ENCODE measurements at regions not wholly inside any gene's neighbourhood (a gene's known extent, or its start where the extent isn't known, plus 50 kb on each side); places are given as distances from the start of the nearest gene placed in this dataset.

DNA sequence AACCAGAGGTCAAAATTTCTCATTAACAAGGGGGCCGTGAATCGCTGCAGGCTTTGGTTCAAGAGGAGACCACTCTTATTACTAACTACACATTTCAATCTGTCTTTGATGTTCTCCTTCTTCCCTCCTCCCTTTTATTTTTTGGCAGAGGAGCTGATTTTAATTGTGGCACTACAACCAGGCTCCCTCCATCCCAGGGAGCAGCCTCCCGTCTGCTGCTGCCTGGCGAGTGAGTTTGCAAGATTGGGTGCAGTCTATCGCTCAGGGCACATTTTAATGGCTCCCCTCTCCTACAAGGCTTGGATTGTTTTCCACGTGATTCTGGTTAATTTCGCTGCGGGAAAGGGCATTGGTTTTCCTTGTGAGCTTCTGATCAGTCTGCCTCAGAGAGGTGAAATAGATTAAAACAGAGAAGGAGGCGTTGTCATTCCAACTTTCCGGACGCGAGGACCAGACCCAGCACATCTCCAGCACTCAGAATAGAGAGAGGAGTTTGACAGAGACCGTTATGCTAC, 81.4 kb downstream of the KCTD15 start:
- peaks cover 6% of the 10 kb centered on the region for H3K4me1 ChIP-seq (ENCODE audit: control insufficient read depth, insufficient read depth, low read depth, low read length)
- H3K36me3 ChIP-seq (ENCODE audit: control insufficient read depth in 1 of 2, insufficient read depth in 2 of 2, low read depth in 1 of 2, low read length in 2 of 2), result no peaks in the 10 kb centered on the region
- H2BK5ac ChIP-seq (ENCODE audit: low read depth, low read length, poor library complexity, severe bottlenecking), result no peak overlapping the region
- H3K9me3 ChIP-seq (ENCODE audit: control insufficient read depth, low read length), result no peaks in the 10 kb centered on the region
- H3K4me3 ChIP-seq (ENCODE audit: insufficient read depth in 1 of 2, low read depth in 1 of 2, low read length in 2 of 2), result no peak overlapping the region
- H4K8ac ChIP-seq (ENCODE audit: low read length), result no peak overlapping the region
- no peak for DNase-seq
- H3K14ac ChIP-seq (ENCODE audit: low read length in 2 of 2), result no peak overlapping the region
- H3K27ac ChIP-seq (ENCODE audit: low read length, poor library complexity, severe bottlenecking), result no peak overlapping the region
- H3K27me3 ChIP-seq (ENCODE audit: control insufficient read depth in 1 of 2, insufficient read depth in 1 of 2, low read length in 2 of 2), result peaks cover 0 to 12% of the 10 kb centered on the region in 2 experiments
- no peak overlapping the region for H2BK15ac ChIP-seq (ENCODE audit: low read depth, poor library complexity, severe bottlenecking)
- H2BK120ac ChIP-seq (ENCODE audit: low read depth, low read length), result no peak overlapping the region
- H3K4me2 ChIP-seq (ENCODE audit: low read length, poor library complexity, severe bottlenecking), result no peak overlapping the region
- H2BK12ac ChIP-seq (ENCODE audit: low read length in 2 of 2), result no peak overlapping the region
- no peak overlapping the region for H3K9ac ChIP-seq (ENCODE audit: low read length)
- H3K79me1 ChIP-seq (replicated peaks; ENCODE audit: low read length, poor library complexity, severe bottlenecking), result no peaks in the 10 kb centered on the region
- no peak overlapping the region for H2AFZ ChIP-seq (ENCODE audit: low read depth, low read length)
- no peak overlapping the region for H3K18ac ChIP-seq (ENCODE audit: low read depth in 1 of 2, low read length in 2 of 2)
- H2AK5ac ChIP-seq (ENCODE audit: low read length, severe bottlenecking), result no peak overlapping the region
- no peak overlapping the region for H3K4ac ChIP-seq (ENCODE audit: low read depth in 1 of 2, low read length in 2 of 2)
- H3K23ac ChIP-seq (ENCODE audit: low read length in 2 of 2), result no peak overlapping the region
- 79% methylated on average over 13 of the region's 13 CpGs for WGBS
- H4K91ac ChIP-seq (ENCODE audit: low read length), result no peak overlapping the region

DNA sequence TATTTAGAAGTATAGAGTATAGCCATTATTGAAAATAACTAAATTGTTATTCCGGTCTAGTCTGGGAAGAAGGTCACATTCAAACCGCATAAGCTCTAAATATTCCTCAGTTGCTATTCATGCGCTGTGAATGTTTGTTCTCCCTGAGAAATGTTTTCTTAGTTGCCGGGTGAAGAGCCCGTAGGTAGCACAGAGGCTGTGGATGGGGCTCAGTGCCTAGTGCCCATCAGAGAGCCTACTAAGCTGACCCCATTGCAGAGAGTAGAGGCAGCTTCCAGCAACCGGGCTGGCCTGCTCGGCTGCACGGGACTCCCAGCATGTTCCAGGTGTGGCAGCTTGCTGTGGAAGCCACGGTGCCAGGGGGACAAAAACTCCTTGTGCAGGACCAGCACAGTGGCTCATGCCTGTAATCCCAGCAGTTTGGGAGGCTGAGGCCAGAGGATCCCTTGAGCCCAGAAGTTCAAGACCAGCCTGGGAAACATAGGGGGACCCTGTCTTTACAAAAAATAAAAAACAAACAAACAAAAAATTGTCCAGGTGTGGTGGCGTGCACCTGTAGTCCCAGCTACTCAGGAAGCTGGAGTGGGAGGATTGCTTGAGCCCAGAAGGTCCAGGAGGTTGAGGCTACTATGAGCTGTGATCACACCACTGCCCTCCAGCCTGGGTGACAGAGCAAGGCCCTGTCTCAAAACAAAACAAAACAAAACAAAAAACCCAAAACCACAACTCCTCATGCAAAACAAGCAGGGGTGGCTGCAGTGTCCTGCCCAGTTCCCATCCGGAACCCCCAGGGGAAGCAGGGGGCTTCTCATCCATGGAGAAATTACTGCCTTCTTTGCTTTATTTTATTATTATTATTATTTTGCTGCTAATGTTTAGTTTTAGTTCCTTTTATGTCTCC, 82.5 kb downstream of the KCTD15 start:
- DNase-seq, result no peak
- no peak overlapping the region for H2BK12ac ChIP-seq (ENCODE audit: low read length in 2 of 2)
- H3K14ac ChIP-seq (ENCODE audit: low read length in 2 of 2), result no peak overlapping the region
- H3K23ac ChIP-seq (ENCODE audit: low read length in 2 of 2), result no peak overlapping the region
- H2AFZ ChIP-seq (ENCODE audit: low read depth, low read length), result no peak overlapping the region
- no peak overlapping the region for H3K9ac ChIP-seq (ENCODE audit: low read length)
- H3K27me3 ChIP-seq (ENCODE audit: control insufficient read depth in 1 of 2, insufficient read depth in 1 of 2, low read length in 2 of 2), result peaks cover 0 to 19% of the 10 kb centered on the region in 2 experiments
- no peak overlapping the region for H2BK120ac ChIP-seq (ENCODE audit: low read depth, low read length)
- no peak overlapping the region for H4K91ac ChIP-seq (ENCODE audit: low read length)
- no peak overlapping the region for H4K8ac ChIP-seq (ENCODE audit: low read length)
- no peak overlapping the region for H3K18ac ChIP-seq (ENCODE audit: low read depth in 1 of 2, low read length in 2 of 2)
- no peak overlapping the region for H3K4ac ChIP-seq (ENCODE audit: low read depth in 1 of 2, low read length in 2 of 2)
- peaks cover 11% of the 10 kb centered on the region for H3K4me1 ChIP-seq (ENCODE audit: control insufficient read depth, insufficient read depth, low read depth, low read length)
- H3K27ac ChIP-seq (ENCODE audit: low read length, poor library complexity, severe bottlenecking), result no peak overlapping the region
- H2BK5ac ChIP-seq (ENCODE audit: low read depth, low read length, poor library complexity, severe bottlenecking), result no peak overlapping the region
- no peak overlapping the region for H2AK5ac ChIP-seq (ENCODE audit: low read length, severe bottlenecking)
- H2BK15ac ChIP-seq (ENCODE audit: low read depth, poor library complexity, severe bottlenecking), result no peak overlapping the region
- no peaks in the 10 kb centered on the region for H3K79me1 ChIP-seq (replicated peaks; ENCODE audit: low read length, poor library complexity, severe bottlenecking)
- no peaks in the 10 kb centered on the region for H3K9me3 ChIP-seq (ENCODE audit: control insufficient read depth, low read length)
- WGBS, result 89% methylated on average over 10 of the region's 11 CpGs
- H3K4me3 ChIP-seq (ENCODE audit: insufficient read depth in 1 of 2, low read depth in 1 of 2, low read length in 2 of 2), result no peak overlapping the region
- H3K4me2 ChIP-seq (ENCODE audit: low read length, poor library complexity, severe bottlenecking), result no peak overlapping the region
- H3K36me3 ChIP-seq (ENCODE audit: control insufficient read depth in 1 of 2, insufficient read depth in 2 of 2, low read depth in 1 of 2, low read length in 2 of 2), result no peaks in the 10 kb centered on the region

DNA sequence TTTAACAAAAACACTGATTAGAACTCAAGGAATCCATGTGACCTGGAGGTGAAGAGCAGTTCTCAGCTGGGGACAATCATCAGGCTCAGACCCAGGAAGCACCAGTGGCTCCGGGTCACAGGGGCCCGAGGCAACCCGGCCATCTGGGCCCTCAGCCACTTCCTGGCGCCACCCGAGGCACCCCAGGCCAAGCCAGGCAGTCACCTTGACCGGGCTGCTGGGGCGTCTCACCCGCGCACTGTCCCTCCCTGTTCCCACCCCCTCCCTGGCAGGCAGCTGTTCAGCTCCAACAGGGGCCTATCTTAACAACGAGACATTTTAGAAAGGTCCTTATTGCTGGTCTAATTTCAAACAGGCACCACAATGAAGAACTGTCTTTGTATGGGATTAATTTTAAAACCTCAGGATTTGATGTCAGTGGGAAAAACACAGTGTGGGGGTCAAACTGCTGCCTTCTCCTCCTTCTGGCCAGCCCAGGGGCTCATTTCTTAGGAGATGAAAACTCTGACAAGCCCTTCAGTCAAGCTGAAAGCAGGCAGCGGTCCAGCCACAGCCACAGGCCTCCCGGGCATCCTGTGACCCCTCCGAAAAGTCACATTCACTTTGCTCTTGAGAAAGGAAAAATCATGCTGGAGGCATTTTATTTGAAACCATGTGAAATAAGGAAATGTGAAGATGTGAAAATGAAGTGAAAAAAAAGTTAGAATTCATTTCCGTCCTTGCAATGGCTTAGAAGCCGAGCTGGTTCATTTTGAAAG, 83.3 kb downstream of the KCTD15 start:
- Histone ChIP-seq H3K27ac (ENCODE audit: low read length, poor library complexity, severe bottlenecking) (peak overlapping the region; percentile 35), H3K4ac (ENCODE audit: low read depth in 1 of 2, low read length in 2 of 2) (no peak overlapping the region), H4K8ac (ENCODE audit: low read length) (no peak overlapping the region), H3K9ac (ENCODE audit: low read length) (no peak overlapping the region), H3K4me2 (ENCODE audit: low read length, poor library complexity, severe bottlenecking) (no peak overlapping the region), H3K18ac (ENCODE audit: low read depth in 1 of 2, low read length in 2 of 2) (no peak overlapping the region), H2AFZ (ENCODE audit: low read depth, low read length) (no peak overlapping the region), H3K4me3 (ENCODE audit: insufficient read depth in 1 of 2, low read depth in 1 of 2, low read length in 2 of 2) (no peak overlapping the region), H2BK12ac (ENCODE audit: low read length in 2 of 2) (no peak overlapping the region), H2BK5ac (ENCODE audit: low read depth, low read length, poor library complexity, severe bottlenecking) (no peak overlapping the region), H3K14ac (ENCODE audit: low read length in 2 of 2) (no peak overlapping the region), H2BK120ac (ENCODE audit: low read depth, low read length) (no peak overlapping the region), H3K4me1 (ENCODE audit: control insufficient read depth, insufficient read depth, low read depth, low read length) (peaks cover 12% of the 10 kb centered on the region), H3K23ac (ENCODE audit: low read length in 2 of 2) (no peak overlapping the region), H4K91ac (ENCODE audit: low read length) (no peak overlapping the region), H3K36me3 (ENCODE audit: control insufficient read depth in 1 of 2, insufficient read depth in 2 of 2, low read depth in 1 of 2, low read length in 2 of 2) (no peaks in the 10 kb centered on the region), H3K79me1 (replicated peaks; ENCODE audit: low read length, poor library complexity, severe bottlenecking) (no peaks in the 10 kb centered on the region), H2AK5ac (ENCODE audit: low read length, severe bottlenecking) (no peak overlapping the region), H2BK15ac (ENCODE audit: low read depth, poor library complexity, severe bottlenecking) (no peak overlapping the region), H3K9me3 (ENCODE audit: control insufficient read depth, low read length) (no peaks in the 10 kb centered on the region), H3K27me3 (ENCODE audit: control insufficient read depth in 1 of 2, insufficient read depth in 1 of 2, low read length in 2 of 2) (peaks cover 0 to 19% of the 10 kb centered on the region in 2 experiments)
- no peak for DNase-seq
- WGBS, result 48% methylated on average over 14 of the region's 15 CpGs

All from mesenchymal stem cell (in vitro differentiated cells and primary cell).